Dendritic cell treated with granulocyte-macrophage colony-stimulating factor and Interleukin-4, amounts not matched to agents 40 ng/mL and 50 ng/mL, for 4 days (primary cell): ENCODE measurements at regions not wholly inside any gene's neighbourhood (a gene's known extent, or its start where the extent isn't known, plus 50 kb on each side); places are given as distances from the start of the nearest gene placed in this dataset.
"Not testable (repeated sequence)": the region's sequence is repeated elsewhere in the genome, so short reads cannot be mapped to it uniquely, and the experiment has no call there.

ENCODE experiments used
- H3K27ac Mint-ChIP-seq: one replicate; pipeline ENCODE4 v1.8.0; 2022; ENCODE audit warnings: mild to moderate bottlenecking, mixed read lengths
- H3K27me3 Mint-ChIP-seq: one replicate; pipeline ENCODE4 v1.8.0; 2022; ENCODE audit warnings: mild to moderate bottlenecking, mixed read lengths
- H3K36me3 Mint-ChIP-seq: one replicate; pipeline ENCODE4 v1.8.0; 2022; ENCODE audit warnings: low read depth, mixed read lengths
- H3K4me1 Mint-ChIP-seq: one replicate; pipeline ENCODE4 v1.8.0; 2022; ENCODE audit warnings: low read depth, mixed read lengths
- H3K4me3 Mint-ChIP-seq: one replicate; pipeline ENCODE4 v1.8.0; 2022; ENCODE audit warnings: mild to moderate bottlenecking, moderate library complexity, mixed read lengths
- H3K9me3 Mint-ChIP-seq: one replicate; pipeline ENCODE4 v1.8.0; 2022; ENCODE audit warnings: mixed read lengths
- intact Hi-C: fragments of 100-400 bp; cut with micrococcal nuclease; formaldehyde crosslinking; loops from one replicate; pipeline ENCODE4 v1.15.0; 2022

DNA sequence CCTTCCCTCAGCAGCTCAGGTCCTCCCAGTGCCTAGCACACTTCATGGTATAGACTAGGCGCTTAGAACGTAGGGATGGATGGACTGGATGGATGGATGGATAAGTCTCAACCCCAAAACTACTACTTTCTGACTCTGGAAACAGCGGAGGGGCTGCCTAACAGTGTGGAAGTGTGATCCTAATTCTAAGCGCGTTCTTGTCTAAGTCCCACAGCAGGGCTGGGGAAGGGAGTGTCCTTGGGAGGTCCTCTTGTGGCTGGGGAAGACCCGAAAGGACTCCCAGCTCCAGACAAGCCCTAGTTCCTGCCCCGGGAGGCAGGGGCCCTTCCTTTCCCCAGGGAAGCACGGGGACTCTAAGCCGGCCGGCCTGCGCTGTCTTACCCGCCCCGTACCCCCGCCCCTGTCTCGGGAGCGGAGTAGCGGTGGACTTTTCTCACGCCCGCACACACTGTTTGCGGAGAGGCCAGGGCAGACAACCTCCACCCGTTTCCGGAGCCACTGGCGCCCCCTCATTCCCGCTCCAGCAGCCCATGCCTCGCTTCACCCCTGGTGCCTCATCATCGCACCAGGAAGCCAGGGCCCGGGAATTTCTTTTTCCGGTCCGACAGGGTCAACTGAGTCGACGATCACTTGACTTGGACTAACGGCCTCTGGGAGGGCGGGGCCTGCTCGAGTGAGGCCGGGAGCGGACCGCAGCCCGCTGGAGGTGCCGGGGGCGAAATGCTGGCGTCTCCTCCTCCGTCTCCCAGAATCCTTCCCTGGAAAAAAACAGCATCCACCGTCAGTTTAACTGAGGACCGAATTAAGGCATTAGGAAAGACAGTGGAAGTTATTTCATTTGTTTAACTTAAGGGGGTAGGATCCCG lies 133.3 kb downstream of the TBC1D2B start:
- H3K4me1 Mint-ChIP-seq: peaks cover 9% of the 10 kb centered on the region
- peaks cover 6% of the 10 kb centered on the region for H3K36me3 Mint-ChIP-seq
- H3K4me3 Mint-ChIP-seq: peak overlapping the region; percentile 85
- no peaks in the 10 kb centered on the region for H3K9me3 Mint-ChIP-seq
- H3K27me3 Mint-ChIP-seq: no peaks in the 10 kb centered on the region
- peak overlapping the region; percentile 92 for H3K27ac Mint-ChIP-seq
- intact Hi-C loops: no loop called here

DNA sequence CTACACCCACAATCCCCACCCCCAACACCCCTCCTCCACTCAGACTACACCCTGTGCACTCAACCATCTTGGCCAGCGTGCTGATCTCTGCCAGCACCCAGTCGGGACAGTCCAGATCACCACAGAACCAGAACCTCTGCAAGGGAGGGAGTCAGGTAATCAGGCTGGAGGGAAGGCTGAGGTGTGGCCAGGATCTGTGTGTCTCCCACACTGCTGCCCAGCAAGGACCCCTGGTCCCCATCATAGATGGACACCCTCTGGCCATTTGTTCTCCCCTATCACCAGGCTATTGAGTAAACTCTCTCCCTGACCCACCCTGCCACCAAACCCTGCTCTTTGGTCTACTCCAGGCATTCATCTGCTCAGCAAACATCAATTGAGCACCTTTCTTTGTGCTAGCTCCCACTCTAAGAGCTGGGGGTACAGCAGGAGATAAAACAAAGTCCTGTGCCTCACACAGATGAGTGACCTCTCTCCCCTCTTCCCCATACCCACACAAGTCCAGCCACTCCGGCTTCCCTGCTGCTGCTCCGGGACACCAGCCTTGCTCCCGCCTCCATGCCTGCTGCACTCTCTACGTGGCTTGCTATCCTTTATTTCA lies 134.8 kb downstream of the TBC1D2B start:
- H3K27ac Mint-ChIP-seq: peak overlapping the region; percentile 92
- H3K9me3 Mint-ChIP-seq: no peaks in the 10 kb centered on the region
- no peak overlapping the region for H3K4me3 Mint-ChIP-seq
- peaks cover 9% of the 10 kb centered on the region for H3K4me1 Mint-ChIP-seq
- intact Hi-C loops: no loop called here
- peaks cover 6% of the 10 kb centered on the region for H3K36me3 Mint-ChIP-seq
- H3K27me3 Mint-ChIP-seq: no peaks in the 10 kb centered on the region

DNA sequence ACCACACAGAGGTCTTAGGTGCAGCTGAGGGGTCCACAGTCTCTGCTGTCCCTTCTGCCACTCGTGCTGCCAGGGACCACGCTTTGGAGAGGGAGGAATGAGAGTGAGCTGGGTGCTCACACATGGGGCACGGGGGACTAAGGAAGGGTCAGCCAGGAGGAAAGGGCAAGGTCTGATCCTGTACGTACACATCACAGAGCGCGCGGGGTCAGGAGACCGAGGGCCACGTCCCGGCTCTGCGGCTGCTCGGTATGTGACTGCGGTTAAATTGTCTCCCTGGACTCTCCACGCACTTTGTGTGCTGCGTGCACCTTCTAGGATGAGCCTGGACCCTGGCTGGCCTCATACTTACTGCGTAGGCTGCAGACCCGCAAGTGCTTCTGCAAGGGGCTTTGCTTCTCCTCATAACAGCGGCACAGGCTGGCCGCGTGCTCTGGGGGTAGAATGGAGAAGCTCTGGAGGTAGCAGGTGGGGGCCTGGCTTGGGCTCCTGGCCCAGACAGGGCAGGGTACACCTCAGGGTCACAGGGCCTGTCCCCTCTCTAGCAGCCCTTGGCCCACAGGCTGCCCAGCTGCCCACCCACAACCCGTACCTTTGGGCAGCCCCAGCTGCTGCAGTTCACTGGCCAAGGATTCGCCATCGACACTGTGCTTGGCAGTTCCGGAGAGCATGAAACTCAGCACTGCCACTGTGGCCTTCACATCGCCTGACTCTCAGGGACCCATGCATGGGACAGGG lies 136.3 kb downstream of the TBC1D2B start:
- H3K4me3 Mint-ChIP-seq, intact Hi-C loops, H3K27me3 Mint-ChIP-seq, H3K4me1 Mint-ChIP-seq, H3K9me3 Mint-ChIP-seq, H3K27ac Mint-ChIP-seq, H3K36me3 Mint-ChIP-seq: not testable (repeated sequence)

DNA sequence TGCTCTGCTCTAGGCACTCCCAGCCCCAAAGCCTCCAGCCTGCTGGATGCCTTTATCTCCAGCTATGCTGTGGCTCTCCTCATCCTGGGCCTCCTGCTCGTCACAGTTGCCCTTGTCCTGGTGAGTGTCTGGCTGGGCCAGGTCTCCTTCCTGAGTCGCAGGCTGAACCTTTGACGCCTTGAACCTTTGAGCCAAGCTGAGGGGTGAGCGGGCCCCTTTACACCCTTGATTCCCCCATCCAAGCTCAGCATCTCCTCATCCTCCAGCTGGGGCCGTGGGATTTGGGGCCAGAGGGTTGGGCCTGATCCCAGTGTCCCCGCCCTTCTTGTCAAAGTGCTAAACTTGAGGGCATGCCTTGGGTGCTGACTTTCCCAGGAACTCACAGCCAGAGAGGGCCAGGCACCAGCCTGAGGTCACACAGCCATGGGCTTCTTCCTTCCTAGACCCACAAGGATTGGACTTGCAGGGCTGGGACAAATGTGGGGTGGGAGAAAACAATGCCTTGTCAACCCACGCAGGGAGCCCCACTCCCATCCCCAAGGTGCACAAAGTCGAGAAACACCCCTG lies 137.0 kb downstream of the TBC1D2B start:
- Mint-ChIP-seq H3K9me3 (no peaks in the 10 kb centered on the region), H3K4me3 (no peak overlapping the region), H3K27me3 (no peaks in the 10 kb centered on the region), H3K4me1 (peaks cover 9% of the 10 kb centered on the region), H3K27ac (no peak overlapping the region), H3K36me3 (peaks cover 6% of the 10 kb centered on the region)
- intact Hi-C loops: no loop called here

DNA sequence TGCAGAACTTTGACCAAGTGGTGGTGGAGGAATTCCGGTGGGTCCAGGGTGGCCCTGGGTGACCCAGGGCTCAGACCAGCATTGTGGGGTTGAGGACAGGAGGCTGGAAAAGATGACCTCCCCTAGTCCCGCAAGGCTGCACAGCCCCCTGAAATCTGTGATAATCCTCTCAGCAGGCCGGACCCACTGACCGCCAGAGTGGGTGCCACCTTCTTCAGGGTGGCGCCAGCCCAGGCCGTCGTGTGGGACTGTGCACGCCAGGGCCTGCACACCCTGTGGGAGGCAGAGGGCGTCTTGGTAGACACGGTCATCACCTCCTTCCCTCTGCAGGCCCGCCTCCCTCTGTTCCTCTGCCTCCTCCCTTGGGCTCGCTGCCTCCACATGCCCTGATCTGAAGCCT lies 137.7 kb downstream of the TBC1D2B start:
- no peak overlapping the region for H3K4me3 Mint-ChIP-seq
- intact Hi-C loops: no loop called here
- peaks cover 6% of the 10 kb centered on the region for H3K36me3 Mint-ChIP-seq
- no peaks in the 10 kb centered on the region for H3K27me3 Mint-ChIP-seq
- no peaks in the 10 kb centered on the region for H3K9me3 Mint-ChIP-seq
- peaks cover 9% of the 10 kb centered on the region for H3K4me1 Mint-ChIP-seq
- no peak overlapping the region for H3K27ac Mint-ChIP-seq

DNA sequence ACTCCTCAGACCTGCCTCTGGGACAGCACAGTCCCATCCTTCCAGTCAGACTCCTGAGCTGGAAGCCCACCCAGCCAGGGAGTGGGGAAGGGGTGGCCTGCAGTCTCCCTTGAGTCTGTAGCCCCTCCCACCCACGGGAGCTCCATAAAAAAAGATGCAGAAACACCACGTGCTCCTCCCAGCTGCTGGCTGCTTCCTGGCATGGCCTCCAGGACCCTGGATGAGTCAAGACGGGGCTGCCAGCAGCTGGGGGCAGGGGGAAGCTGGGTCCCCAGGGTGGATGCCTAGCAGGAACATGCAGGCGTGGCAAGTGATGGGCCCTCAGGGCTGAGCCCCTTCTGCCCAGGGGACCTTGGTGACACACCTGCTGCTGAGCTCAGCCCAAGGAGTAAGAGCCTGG lies 138.5 kb downstream of the TBC1D2B start:
- H3K4me1 Mint-ChIP-seq, H3K4me3 Mint-ChIP-seq, H3K36me3 Mint-ChIP-seq, intact Hi-C loops, H3K27ac Mint-ChIP-seq, H3K9me3 Mint-ChIP-seq, H3K27me3 Mint-ChIP-seq: not testable (repeated sequence)

DNA sequence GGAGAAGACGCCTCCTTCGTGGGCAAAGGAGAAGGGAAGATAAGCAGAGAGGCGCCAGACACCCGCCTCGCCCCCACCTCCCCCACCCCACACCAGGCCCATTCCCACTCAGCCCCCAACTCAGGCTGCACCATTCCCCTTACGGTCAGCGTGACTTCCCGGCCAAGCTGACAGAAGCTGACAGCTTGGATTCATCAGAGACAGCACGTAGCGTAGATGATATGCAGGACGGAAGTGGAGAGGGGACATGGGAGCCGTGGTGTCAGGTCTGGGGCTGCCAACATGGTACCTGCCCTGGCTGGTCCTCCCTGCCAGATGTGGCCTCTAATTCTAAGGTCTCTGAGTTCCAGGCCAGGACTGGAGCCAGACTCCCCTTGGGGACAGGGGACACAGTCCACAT lies 139.0 kb downstream of the TBC1D2B start:
- H3K9me3 Mint-ChIP-seq, H3K4me1 Mint-ChIP-seq, H3K27ac Mint-ChIP-seq, H3K36me3 Mint-ChIP-seq, H3K27me3 Mint-ChIP-seq, H3K4me3 Mint-ChIP-seq, intact Hi-C loops: not testable (repeated sequence)

DNA sequence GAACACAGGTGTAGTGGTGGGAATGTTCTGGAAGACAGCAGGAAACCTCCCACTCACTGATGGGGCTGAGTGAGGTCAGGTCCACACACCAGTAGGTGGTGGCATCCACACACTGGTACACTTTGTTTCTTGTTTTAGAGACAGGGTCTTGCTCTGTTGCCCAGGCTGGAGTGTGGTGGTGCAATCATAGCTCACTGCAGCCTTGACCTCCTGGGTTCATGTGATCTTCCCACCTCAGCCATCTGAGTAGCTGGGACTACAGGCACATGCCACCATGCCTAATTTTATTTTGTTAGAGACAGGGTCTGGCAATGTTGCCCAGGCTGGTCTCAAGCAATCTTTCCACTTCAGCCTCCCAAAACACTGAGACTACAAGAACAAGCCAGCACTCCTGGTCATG lies 140.9 kb downstream of the TBC1D2B start:
- intact Hi-C loops, H3K9me3 Mint-ChIP-seq, H3K27me3 Mint-ChIP-seq, H3K4me3 Mint-ChIP-seq, H3K36me3 Mint-ChIP-seq, H3K4me1 Mint-ChIP-seq, H3K27ac Mint-ChIP-seq: not testable (repeated sequence)

DNA sequence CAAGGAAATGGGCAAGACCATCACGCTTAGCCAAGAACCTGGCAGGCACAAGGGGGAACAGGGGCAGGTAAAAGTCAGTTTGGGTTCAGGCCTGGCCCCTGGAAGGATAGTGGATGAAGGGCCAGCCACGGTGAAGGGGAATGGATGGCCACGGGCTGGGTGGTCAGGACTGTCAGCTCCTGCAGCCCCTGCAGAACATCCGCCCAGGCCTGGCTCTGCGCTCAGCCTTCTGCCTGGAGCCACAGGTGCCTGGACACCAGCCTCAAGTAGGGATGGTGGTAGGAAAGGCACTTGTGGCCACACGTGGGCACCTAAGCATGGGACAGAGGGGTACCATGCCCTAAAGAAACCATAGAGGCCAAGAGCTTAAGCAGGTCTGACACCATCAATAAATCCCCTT lies 143.0 kb downstream of the TBC1D2B start:
- H3K4me1 Mint-ChIP-seq, H3K36me3 Mint-ChIP-seq, H3K27ac Mint-ChIP-seq, H3K4me3 Mint-ChIP-seq, intact Hi-C loops, H3K9me3 Mint-ChIP-seq, H3K27me3 Mint-ChIP-seq: not testable (repeated sequence)

DNA sequence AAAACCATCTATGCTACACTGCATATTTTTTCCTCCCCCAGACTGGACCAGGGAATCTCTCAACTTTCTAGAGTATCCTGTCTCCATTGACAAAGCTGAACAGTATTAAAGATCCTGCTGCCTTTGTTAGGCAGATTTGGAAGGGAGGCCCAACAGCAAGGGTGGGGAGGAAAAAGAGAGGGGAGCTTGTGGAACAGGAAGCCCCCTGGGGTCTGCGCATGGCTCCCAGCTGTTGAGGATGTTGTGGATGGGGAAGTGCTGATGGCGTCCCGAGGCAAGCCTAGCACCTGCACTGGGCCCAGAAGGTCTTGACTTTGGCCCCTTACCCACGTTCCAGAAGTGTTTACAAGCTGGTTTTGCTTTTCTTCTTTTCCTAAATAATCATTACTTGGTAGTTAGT lies 146.6 kb downstream of the TBC1D2B start:
- H3K4me1 Mint-ChIP-seq, H3K36me3 Mint-ChIP-seq, H3K27ac Mint-ChIP-seq, H3K4me3 Mint-ChIP-seq, H3K9me3 Mint-ChIP-seq, H3K27me3 Mint-ChIP-seq, intact Hi-C loops: not testable (repeated sequence)

DNA sequence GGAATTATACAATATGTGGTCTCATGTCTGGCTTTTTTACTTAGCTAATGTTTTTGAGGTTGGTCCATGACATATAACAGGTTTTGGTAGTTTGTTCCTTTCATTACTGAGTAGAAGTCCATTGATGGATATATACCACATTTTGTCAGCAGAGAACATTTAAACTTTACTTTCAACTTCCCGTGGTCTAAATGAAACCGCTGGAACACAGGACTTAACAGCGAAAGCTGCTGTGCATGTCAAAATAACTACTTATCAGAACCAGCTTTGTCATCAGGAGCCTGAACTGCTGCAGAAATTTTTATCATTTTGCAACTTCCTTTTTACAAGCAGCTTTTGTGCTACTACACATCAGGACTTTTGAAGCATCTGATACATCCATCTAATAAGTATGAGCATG lies 147.0 kb downstream of the TBC1D2B start:
- H3K4me3 Mint-ChIP-seq, H3K9me3 Mint-ChIP-seq, H3K27ac Mint-ChIP-seq, H3K27me3 Mint-ChIP-seq, H3K4me1 Mint-ChIP-seq, H3K36me3 Mint-ChIP-seq, intact Hi-C loops: not testable (repeated sequence)

DNA sequence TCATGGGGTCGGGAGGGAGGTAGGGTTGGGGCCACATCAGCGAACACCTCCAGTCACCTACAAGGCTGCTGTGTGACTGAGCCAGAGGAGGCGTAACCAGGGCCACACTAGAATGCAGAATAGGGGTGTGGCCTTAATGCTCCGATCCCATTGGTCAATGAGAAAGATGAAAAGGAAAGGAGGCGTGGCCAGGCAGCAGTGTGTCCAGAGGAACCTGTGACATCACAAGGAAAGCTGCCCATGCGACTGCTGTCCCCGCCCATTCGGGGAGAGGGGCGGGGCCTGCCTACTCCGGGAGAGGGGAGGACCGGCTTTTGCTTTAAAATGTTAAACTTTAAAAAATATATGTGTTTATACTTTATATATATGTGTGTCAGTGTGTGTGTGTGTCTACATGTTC lies 150.7 kb downstream of the TBC1D2B start:
- H3K27me3 Mint-ChIP-seq, intact Hi-C loops, H3K4me1 Mint-ChIP-seq, H3K4me3 Mint-ChIP-seq, H3K36me3 Mint-ChIP-seq, H3K27ac Mint-ChIP-seq, H3K9me3 Mint-ChIP-seq: not testable (repeated sequence)

DNA sequence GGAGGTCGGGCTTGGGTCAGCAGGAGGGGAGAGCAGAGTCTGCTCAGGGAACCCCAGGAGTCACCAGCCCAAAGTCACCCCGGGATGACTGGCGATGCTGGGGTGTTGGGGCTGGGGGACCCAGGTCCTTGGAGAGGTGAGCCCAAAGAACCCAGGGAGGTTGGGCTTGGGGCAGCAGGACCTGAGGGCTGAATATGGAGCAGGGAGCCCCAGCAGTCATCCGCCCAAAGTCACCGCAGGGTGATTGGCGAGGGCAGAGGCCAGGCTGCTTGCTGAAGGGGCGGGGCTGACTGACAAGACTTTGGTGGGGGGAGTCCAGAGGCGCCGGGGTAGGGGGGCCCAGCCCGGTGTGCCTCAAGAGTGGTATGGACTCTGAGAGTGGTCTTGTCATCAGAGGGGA lies 151.2 kb downstream of the TBC1D2B start:
- H3K27me3 Mint-ChIP-seq, intact Hi-C loops, H3K27ac Mint-ChIP-seq, H3K4me1 Mint-ChIP-seq, H3K36me3 Mint-ChIP-seq, H3K9me3 Mint-ChIP-seq, H3K4me3 Mint-ChIP-seq: not testable (repeated sequence)

DNA sequence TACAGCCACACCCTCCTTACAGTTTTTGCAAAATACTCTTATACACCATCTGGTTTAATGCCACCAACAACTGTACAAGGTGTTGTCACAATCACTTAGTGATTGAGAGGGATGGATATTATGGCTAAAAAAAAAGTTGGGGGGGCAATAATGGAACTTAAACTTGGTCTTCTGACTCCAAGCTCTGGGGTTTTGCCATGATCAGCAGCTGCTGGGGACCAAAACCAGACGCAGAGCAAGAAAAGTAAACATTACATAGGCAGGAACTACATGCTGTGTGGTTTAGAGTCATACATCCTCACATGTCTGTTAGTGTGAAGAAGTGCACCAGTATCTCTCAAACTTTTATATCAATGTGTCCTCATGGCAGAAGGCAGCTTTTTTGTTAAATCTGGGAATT lies 152.4 kb downstream of the TBC1D2B start:
- not testable (repeated sequence) for H3K9me3 Mint-ChIP-seq

More for the DNA sequence above, 152.4 kb downstream of the TBC1D2B start:
- H3K4me1 Mint-ChIP-seq, H3K36me3 Mint-ChIP-seq, H3K4me3 Mint-ChIP-seq, H3K27me3 Mint-ChIP-seq, intact Hi-C loops, H3K27ac Mint-ChIP-seq: not testable (repeated sequence)
